Muscle layer of colon (tissue), 2 donors: ENCODE measurements at regions not wholly inside any gene's neighbourhood (a gene's known extent, or its start where the extent isn't known, plus 50 kb on each side); places are given as distances from the start of the nearest gene placed in this dataset.

Experiments
- H3K27ac ChIP-seq: one replicate; pipeline ENCODE4 v1.7.0; 2013; ENCODE audit warnings: low read depth, mild to moderate bottlenecking, low read length, moderate library complexity
- H3K27me3 ChIP-seq, 2 donors: one replicate each; pipeline ENCODE4 v1.7.0; 2013; ENCODE audit warnings: low read length in 2 of 2, mild to moderate bottlenecking in 2 of 2; ENCODE audit not compliant: insufficient read depth in 2 of 2, control insufficient read depth in 1 of 2
- H3K36me3 ChIP-seq: one replicate; pipeline ENCODE4 v1.7.0; 2013; ENCODE audit warnings: mild to moderate bottlenecking, low read length; ENCODE audit not compliant: insufficient read depth
- H3K4me1 ChIP-seq: one replicate; pipeline ENCODE4 v1.7.0; 2013; ENCODE audit warnings: mild to moderate bottlenecking, low read length; ENCODE audit not compliant: insufficient read depth
- H3K4me3 ChIP-seq, 2 donors: one replicate each; pipeline ENCODE4 v1.7.0; 2013; ENCODE audit warnings: low read length in 2 of 2, low read depth in 1 of 2, mild to moderate bottlenecking in 1 of 2, moderate library complexity in 1 of 2
- H3K9ac ChIP-seq: one replicate; pipeline ENCODE4 v1.7.0; 2013; ENCODE audit warnings: low read length
- H3K9me3 ChIP-seq: one replicate; pipeline ENCODE4 v1.7.0; 2013; ENCODE audit warnings: mild to moderate bottlenecking, low read length
- donor health status: abdominal sarcoma.
- donor health status: Adenocarcinoma of cecum.

- Histone ChIP-seq H3K27ac (no peak overlapping the region), H3K36me3 (no peaks in the 10 kb centered on the region), H3K4me3 (no peak overlapping the region), H3K9me3 (no peaks in the 10 kb centered on the region), H3K9ac (no peak overlapping the region), H3K4me1 (no peaks in the 10 kb centered on the region), H3K27me3 (no peaks in the 10 kb centered on the region)
These were observed 203.0 kb upstream of the ADRA1B start for GRCh38 chr5:159713254-159713653.

DNA sequence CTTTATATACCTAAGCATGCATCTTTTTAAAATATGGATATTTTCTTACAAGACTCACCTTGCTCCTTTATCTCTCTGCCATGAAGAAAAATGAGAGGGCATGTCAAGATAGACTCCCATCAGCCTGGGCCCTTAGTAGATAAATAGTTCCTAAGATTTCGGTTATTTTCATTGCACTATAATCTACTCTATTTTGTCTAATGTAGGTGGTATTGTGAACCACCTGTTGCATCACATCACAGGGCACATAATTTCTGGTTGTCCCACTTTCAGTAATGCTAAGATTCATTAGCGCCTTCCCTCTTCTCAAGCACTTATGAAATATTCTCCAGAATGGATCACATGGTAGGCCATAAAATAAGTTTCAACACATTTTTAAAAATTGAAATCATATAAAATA is 202.5 kb upstream of the ADRA1B start:
- Histone ChIP-seq H3K4me1 (no peaks in the 10 kb centered on the region), H3K27me3 (no peaks in the 10 kb centered on the region), H3K36me3 (no peaks in the 10 kb centered on the region), H3K27ac (no peak overlapping the region), H3K9ac (no peak overlapping the region), H3K9me3 (no peaks in the 10 kb centered on the region), H3K4me3 (no peak overlapping the region)

- H3K9me3 ChIP-seq: no peaks in the 10 kb centered on the region
- H3K9ac ChIP-seq: no peak overlapping the region
- H3K4me1 ChIP-seq: no peaks in the 10 kb centered on the region
- H3K27me3 ChIP-seq: no peaks in the 10 kb centered on the region
- no peak overlapping the region for H3K27ac ChIP-seq
- no peaks in the 10 kb centered on the region for H3K36me3 ChIP-seq
- no peak overlapping the region for H3K4me3 ChIP-seq
These were observed 190.8 kb upstream of the ADRA1B start for GRCh38 chr5:159725475-159725874.

GRCh38 chr5:159727167-159727566 is 189.1 kb upstream of the ADRA1B start:
- H3K9me3 ChIP-seq: no peaks in the 10 kb centered on the region
- no peak overlapping the region for H3K4me3 ChIP-seq
- H3K36me3 ChIP-seq: no peaks in the 10 kb centered on the region
- no peak overlapping the region for H3K27ac ChIP-seq
- no peaks in the 10 kb centered on the region for H3K27me3 ChIP-seq
- no peaks in the 10 kb centered on the region for H3K4me1 ChIP-seq
- no peak overlapping the region for H3K9ac ChIP-seq

- Histone ChIP-seq H3K9ac (no peak overlapping the region), H3K27ac (no peak overlapping the region)
These were observed 186.0 kb upstream of the ADRA1B start for GRCh38 chr5:159730285-159730684.

DNA sequence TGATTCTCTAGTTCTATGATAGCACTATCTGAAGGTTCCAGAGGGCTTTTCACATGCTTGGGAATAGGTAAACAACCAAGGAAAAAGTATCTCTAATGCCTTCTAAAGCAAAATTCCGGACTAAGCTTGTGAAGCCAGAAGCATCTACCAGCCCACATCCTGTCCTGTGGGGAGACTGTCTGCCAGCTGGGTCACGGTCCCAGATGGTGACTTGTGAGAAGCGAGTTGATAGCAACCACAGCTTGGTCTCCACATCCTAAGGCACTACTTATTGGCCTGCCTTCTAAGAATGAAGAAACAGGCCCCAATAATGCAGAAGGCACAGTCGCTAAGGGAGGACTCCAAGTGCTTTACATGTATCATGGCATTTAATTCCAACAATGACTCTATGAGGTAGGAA is 184.1 kb upstream of the ADRA1B start:
- H3K4me1 ChIP-seq: no peaks in the 10 kb centered on the region
- H3K9ac ChIP-seq: no peak overlapping the region
- H3K27me3 ChIP-seq: no peaks in the 10 kb centered on the region
- no peak overlapping the region for H3K4me3 ChIP-seq
- no peaks in the 10 kb centered on the region for H3K9me3 ChIP-seq
- no peak overlapping the region for H3K27ac ChIP-seq
- H3K36me3 ChIP-seq: no peaks in the 10 kb centered on the region

More at GRCh38 chr5:159730285-159730684, 186.0 kb upstream of the ADRA1B start:
- H3K9me3 ChIP-seq: no peaks in the 10 kb centered on the region
- H3K27me3 ChIP-seq: no peaks in the 10 kb centered on the region
- no peaks in the 10 kb centered on the region for H3K36me3 ChIP-seq
- no peaks in the 10 kb centered on the region for H3K4me1 ChIP-seq
- H3K4me3 ChIP-seq: no peak overlapping the region

GRCh38 chr5:159734366-159734765 is 181.9 kb upstream of the ADRA1B start:
- H3K4me1 ChIP-seq: no peaks in the 10 kb centered on the region
- H3K27ac ChIP-seq: no peak overlapping the region
- no peak overlapping the region for H3K9ac ChIP-seq
- H3K9me3 ChIP-seq: no peaks in the 10 kb centered on the region
- H3K36me3 ChIP-seq: no peaks in the 10 kb centered on the region
- H3K4me3 ChIP-seq: no peak overlapping the region
- no peaks in the 10 kb centered on the region for H3K27me3 ChIP-seq

GRCh38 chr5:159735036-159735435 is 181.2 kb upstream of the ADRA1B start:
- H3K4me3 ChIP-seq: no peak overlapping the region
- H3K4me1 ChIP-seq: no peaks in the 10 kb centered on the region
- no peaks in the 10 kb centered on the region for H3K9me3 ChIP-seq

GRCh38 chr5:159735749-159736660 is 180.3 kb upstream of the ADRA1B start:
- no peaks in the 10 kb centered on the region for H3K9me3 ChIP-seq
- H3K4me1 ChIP-seq: no peaks in the 10 kb centered on the region
- no peak overlapping the region for H3K9ac ChIP-seq
- no peak overlapping the region for H3K4me3 ChIP-seq
- H3K36me3 ChIP-seq: no peaks in the 10 kb centered on the region
- no peaks in the 10 kb centered on the region for H3K27me3 ChIP-seq
- H3K27ac ChIP-seq: no peak overlapping the region

More at GRCh38 chr5:159735036-159735435, 181.2 kb upstream of the ADRA1B start:
- Histone ChIP-seq H3K27me3 (no peaks in the 10 kb centered on the region), H3K9ac (no peak overlapping the region), H3K27ac (no peak overlapping the region), H3K36me3 (no peaks in the 10 kb centered on the region)

- H3K27me3 ChIP-seq: no peaks in the 10 kb centered on the region
- no peaks in the 10 kb centered on the region for H3K36me3 ChIP-seq
- no peaks in the 10 kb centered on the region for H3K9me3 ChIP-seq
- H3K27ac ChIP-seq: no peak overlapping the region
- H3K4me3 ChIP-seq: no peak overlapping the region
- no peak overlapping the region for H3K9ac ChIP-seq
- H3K4me1 ChIP-seq: no peaks in the 10 kb centered on the region
These were observed 179.4 kb upstream of the ADRA1B start for GRCh38 chr5:159736844-159737243.

GRCh38 chr5:159737263-159737662 is 179.0 kb upstream of the ADRA1B start:
- no peaks in the 10 kb centered on the region for H3K9me3 ChIP-seq
- no peaks in the 10 kb centered on the region for H3K27me3 ChIP-seq
- H3K4me3 ChIP-seq: no peak overlapping the region
- H3K36me3 ChIP-seq: no peaks in the 10 kb centered on the region
- H3K27ac ChIP-seq: no peak overlapping the region
- H3K9ac ChIP-seq: no peak overlapping the region
- H3K4me1 ChIP-seq: no peaks in the 10 kb centered on the region

GRCh38 chr5:159741829-159742322 is 174.4 kb upstream of the ADRA1B start:
- no peak overlapping the region for H3K9ac ChIP-seq
- no peaks in the 10 kb centered on the region for H3K36me3 ChIP-seq
- no peaks in the 10 kb centered on the region for H3K27me3 ChIP-seq
- H3K4me1 ChIP-seq: no peaks in the 10 kb centered on the region
- no peak overlapping the region for H3K27ac ChIP-seq
- H3K4me3 ChIP-seq: no peak overlapping the region
- no peaks in the 10 kb centered on the region for H3K9me3 ChIP-seq
